ENCODE measurements at regions not wholly inside any gene's neighbourhood (a gene's known extent, or its start where the extent isn't known, plus 50 kb on each side); places are given as distances from the start of the nearest gene placed in this dataset.

- Histone ChIP-seq H2BK120ac (replicated peaks; ENCODE audit: low read depth, low read length) (no peak overlapping the region), H4K8ac (ENCODE audit: extremely low read depth, insufficient read depth, low read length) (no peak overlapping the region), H3K18ac (ENCODE audit: extremely low read depth, low read length) (no peak overlapping the region), H3K4me3 (ENCODE audit: extremely low read depth in 1 of 4, insufficient read depth in 2 of 4, low read depth in 3 of 4, low read length in 4 of 4) (no peak overlapping the region), H3K27me3 (replicated peaks in 1 of 4; ENCODE audit: control insufficient read depth in 3 of 4, extremely low read depth in 1 of 4, insufficient read depth in 3 of 4, low read length in 3 of 4) (no peaks in the 10 kb centered on the region), H2AFZ (ENCODE audit: low read length) (no peak overlapping the region), H3K79me1 (ENCODE audit: low read depth, low read length) (no peaks in the 10 kb centered on the region), H3K4ac (replicated peaks; ENCODE audit: insufficient read length, low read depth, low read length) (no peak overlapping the region), H2BK15ac (ENCODE audit: low read length) (no peak overlapping the region), H3K9me3 (ENCODE audit: insufficient read depth in 2 of 2, low read depth in 1 of 2, low read length in 1 of 2) (no peaks in the 10 kb centered on the region), H2BK20ac (ENCODE audit: low read length) (no peak overlapping the region), H3K14ac (ENCODE audit: insufficient read length) (no peak overlapping the region), H3K9ac (replicated peaks in 1 of 4; ENCODE audit: extremely low read depth in 1 of 4, low read depth in 3 of 4, low read length in 3 of 4) (no peak overlapping the region), H4K5ac (ENCODE audit: insufficient read length, low read depth, low read length) (no peak overlapping the region), H2BK12ac (ENCODE audit: low read depth, low read length) (no peak overlapping the region), H2BK5ac (ENCODE audit: low read depth, low read length) (no peak overlapping the region), H3K4me2 (ENCODE audit: insufficient read depth in 1 of 2, low read depth in 2 of 2, low read length in 2 of 2) (no peak overlapping the region), H3K4me1 (replicated peaks in 1 of 4; ENCODE audit: control insufficient read depth in 3 of 4, insufficient read depth in 4 of 4, low read length in 3 of 4) (no peaks in the 10 kb centered on the region), H4K91ac (replicated peaks; ENCODE audit: insufficient read length, low read length) (no peak overlapping the region), H3K23ac (ENCODE audit: insufficient read length) (no peak overlapping the region), H4K20me1 (replicated peaks in 1 of 2; ENCODE audit: control insufficient read depth in 1 of 2, insufficient read depth in 2 of 2, low read length in 2 of 2) (no peaks in the 10 kb centered on the region), H3K27ac (ENCODE audit: low read depth, low read length) (no peak overlapping the region), H2AK5ac (ENCODE audit: low read depth, low read length) (no peak overlapping the region), H3K79me2 (ENCODE audit: control insufficient read depth in 1 of 2, insufficient read depth in 2 of 2, low read length in 2 of 2) (no peaks in the 10 kb centered on the region), H3K56ac (replicated peaks; ENCODE audit: insufficient read length, low read depth, low read length) (no peak overlapping the region), H3K36me3 (ENCODE audit: control insufficient read depth in 2 of 4, insufficient read depth in 4 of 4, low read length in 3 of 4) (no peaks in the 10 kb centered on the region), H3K23me2 (ENCODE audit: low read depth, low read length) (no peaks in the 10 kb centered on the region)
- no peak for FAIRE-seq
- POLR2A ChIA-PET (ENCODE audit: partially characterized antibody): no interaction called here
- 78% methylated on average over 2 of the region's 2 CpGs; no CpG with 5 or more reads in 1 of the 2 experiments for WGBS, 2 experiments (ENCODE audit: extremely low coverage in 1 of 2, insufficient coverage in 1 of 2, insufficient read length in 1 of 2, insufficient replicate concordance in 2 of 2, low coverage in 1 of 2, low lambda C conversion rate in 2 of 2, missing lambda C conversion rate in 1 of 2)
- CTCF ChIA-PET (ENCODE audit: partially characterized antibody): no interaction called here
- no peak for DNase-seq (ENCODE audit: low read depth in 1 of 2, low spot score in 2 of 2)
- no peak for TF ChIP-seq CHD2 (IDR thresholded peaks at IDR 0.05; ENCODE audit: low read length)
- TF ChIP-seq E2F6 (IDR thresholded peaks at IDR 0.05): no peak
- TF ChIP-seq USF2 (IDR thresholded peaks at IDR 0.05; ENCODE audit: low read length): no peak
- TF ChIP-seq EP300 (IDR thresholded peaks at IDR 0.05; ENCODE audit: borderline replicate concordance in 1 of 2, low read depth in 2 of 2, low read length in 2 of 2): no peak
- no peak for TF ChIP-seq TAF7 (optimal IDR thresholded peaks at IDR 0.05; ENCODE audit: borderline replicate concordance, low read depth, low read length)
- no peak for TF ChIP-seq RBBP5 (IDR thresholded peaks at IDR 0.05; ENCODE audit: borderline replicate concordance, low read depth, low read length)
- no peak for TF ChIP-seq SIX5 (IDR thresholded peaks at IDR 0.05; ENCODE audit: low read depth, low read length)
- TF ChIP-seq SP4 (IDR thresholded peaks at IDR 0.05; ENCODE audit: low read length): no peak
- TF ChIP-seq YY1 (IDR thresholded peaks at IDR 0.05; ENCODE audit: low read depth, low read length): no peak
Measured at GRCh38 chrX:85666471-85666870, 287.0 kb upstream of the POF1B start.
